Upper lobe of left lung (tissue), 4 donors: ENCODE measurements at regions not wholly inside any gene's neighbourhood (a gene's known extent, or its start where the extent isn't known, plus 50 kb on each side); places are given as distances from the start of the nearest gene placed in this dataset.

Experiments
- POLR2A ChIP-seq, 4 donors: fragments of 450-650 bp; IDR thresholded peaks; one replicate each; pipeline ENCODE4 v1.5.1; 2016 to 2017; ENCODE audit warnings: antibody characterized with exemption in 4 of 4, mild to moderate bottlenecking in 2 of 4
- POLR2AphosphoS5 ChIP-seq, 2 donors: sonication (generic); formaldehyde crosslinking; IDR thresholded peaks; one replicate each; pipeline ENCODE4 v1.5.1; 2017; ENCODE audit warnings: antibody characterized with exemption in 2 of 2
- TF ChIP-seq, protein P1 (sequence below), 6 experiments: fragments of 450-650 bp in 4 of 6; fragments of 200-600 bp in 2 of 6; sonication (generic) in 2 of 6; IDR thresholded peaks; one replicate each; pipeline ENCODE4 v1.5.1; 2016 to 2019; ENCODE audit warnings: antibody characterized with exemption in 6 of 6

DNA sequence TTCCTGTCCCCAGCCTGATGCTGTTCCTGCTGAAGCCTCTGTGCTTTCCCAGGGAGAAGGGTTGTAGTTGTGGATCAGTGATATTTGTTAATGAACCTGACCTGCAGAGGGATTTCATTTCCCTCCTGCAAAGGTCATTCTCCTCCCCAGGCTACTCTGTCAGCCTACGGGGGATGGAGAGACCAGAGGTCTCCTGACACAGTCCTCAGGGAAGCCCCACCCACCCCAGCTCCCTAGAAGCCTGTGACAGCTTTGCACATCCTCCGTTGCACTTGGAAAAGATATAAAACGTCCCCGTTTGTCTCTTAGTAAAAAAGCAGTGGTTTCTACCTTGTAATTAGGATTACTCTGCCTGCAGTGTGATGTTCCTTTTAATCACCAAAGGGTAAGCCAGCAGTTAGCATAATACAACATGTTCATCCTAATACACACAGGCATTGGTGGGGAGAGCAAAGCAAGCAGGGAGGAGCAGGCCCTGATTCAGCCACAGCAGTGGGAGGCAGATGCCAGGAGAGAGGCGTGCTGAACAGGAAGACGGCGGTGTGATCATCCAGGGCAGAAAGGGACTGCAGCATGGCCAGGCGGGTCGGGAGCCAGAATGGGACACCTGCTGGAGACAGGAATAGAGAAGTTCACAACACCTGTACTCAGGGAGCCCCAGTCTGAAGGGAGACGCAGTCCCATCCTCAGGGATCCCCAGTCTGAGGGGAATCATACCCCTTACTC, 293.5 kb downstream of the LRFN2 start:
- TF ChIP-seq, protein P1, sequence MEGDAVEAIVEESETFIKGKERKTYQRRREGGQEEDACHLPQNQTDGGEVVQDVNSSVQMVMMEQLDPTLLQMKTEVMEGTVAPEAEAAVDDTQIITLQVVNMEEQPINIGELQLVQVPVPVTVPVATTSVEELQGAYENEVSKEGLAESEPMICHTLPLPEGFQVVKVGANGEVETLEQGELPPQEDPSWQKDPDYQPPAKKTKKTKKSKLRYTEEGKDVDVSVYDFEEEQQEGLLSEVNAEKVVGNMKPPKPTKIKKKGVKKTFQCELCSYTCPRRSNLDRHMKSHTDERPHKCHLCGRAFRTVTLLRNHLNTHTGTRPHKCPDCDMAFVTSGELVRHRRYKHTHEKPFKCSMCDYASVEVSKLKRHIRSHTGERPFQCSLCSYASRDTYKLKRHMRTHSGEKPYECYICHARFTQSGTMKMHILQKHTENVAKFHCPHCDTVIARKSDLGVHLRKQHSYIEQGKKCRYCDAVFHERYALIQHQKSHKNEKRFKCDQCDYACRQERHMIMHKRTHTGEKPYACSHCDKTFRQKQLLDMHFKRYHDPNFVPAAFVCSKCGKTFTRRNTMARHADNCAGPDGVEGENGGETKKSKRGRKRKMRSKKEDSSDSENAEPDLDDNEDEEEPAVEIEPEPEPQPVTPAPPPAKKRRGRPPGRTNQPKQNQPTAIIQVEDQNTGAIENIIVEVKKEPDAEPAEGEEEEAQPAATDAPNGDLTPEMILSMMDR (IDR thresholded peaks at IDR 0.05) = no peak
- TF ChIP-seq POLR2A (IDR thresholded peaks at IDR 0.05) (no peak), POLR2AphosphoS5 (IDR thresholded peaks at IDR 0.05) (no peak)
